Spleen (tissue), 7 donors: ENCODE measurements at regions not wholly inside any gene's neighbourhood (a gene's known extent, or its start where the extent isn't known, plus 50 kb on each side); places are given as distances from the start of the nearest gene placed in this dataset.

Source experiments
- POLR2A ChIP-seq, 3 donors: fragments of 450-650 bp; IDR thresholded peaks; one replicate each; pipeline ENCODE4 v1.5.1; 2017; ENCODE audit warnings: antibody characterized with exemption in 3 of 3, mild to moderate bottlenecking in 1 of 3
- POLR2AphosphoS5 ChIP-seq, 3 donors: sonication (generic); formaldehyde crosslinking; IDR thresholded peaks; one replicate each; pipeline ENCODE4 v1.5.1; 2017; ENCODE audit warnings: antibody characterized with exemption in 3 of 3
- TF ChIP-seq, protein P1 (sequence below), 11 experiments: fragments of 200-600 bp in 7 of 11; fragments of 450-650 bp in 4 of 11; sonication (generic) in 4 of 11; IDR thresholded peaks in 8 of 11; conservative IDR thresholded peaks in 3 of 11; 1 replicate in 7 of 11; 2 replicates in 4 of 11; pipeline versions ENCODE4 v1.4.0 to v1.8.0; 2016 to 2021; ENCODE audit warnings: antibody characterized with exemption in 11 of 11, inconsistent platforms in 4 of 11, mild to moderate bottlenecking in 1 of 11
- donor health status: DM: no; HTN: no; CAD: no; lungs with moderate emphysema.
- donor health status: DM: no; HTN: no; CAD: no.
- donor health status: DM: no; HTN: no; CAD: no.

DNA sequence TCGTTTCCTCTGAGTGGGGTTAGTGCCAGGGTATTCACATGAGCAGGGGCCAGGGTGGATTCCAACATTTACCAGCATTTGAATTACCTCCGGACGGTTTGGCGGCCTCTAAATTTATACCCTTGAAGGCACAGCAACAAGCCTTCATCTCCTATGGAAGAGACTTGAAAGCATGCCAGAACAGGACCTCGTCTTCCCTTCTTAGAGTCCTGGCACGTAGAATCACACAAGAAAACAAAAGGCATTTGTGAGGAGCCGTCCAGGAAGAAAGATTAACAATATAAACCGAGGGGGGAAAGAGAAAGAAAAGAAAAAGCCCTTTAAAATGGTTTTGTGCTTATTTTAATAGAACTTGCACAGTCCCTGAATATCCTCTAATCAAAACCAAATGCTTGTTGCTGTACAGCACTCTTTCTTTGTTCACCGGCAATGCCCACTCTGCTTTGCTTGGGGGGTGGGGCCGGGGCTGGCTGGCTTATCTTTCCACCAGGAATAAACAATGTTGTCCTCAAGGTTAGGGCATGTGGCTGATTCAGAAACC is 575.8 kb upstream of the ZNF462 start:
- TF ChIP-seq, protein P1, sequence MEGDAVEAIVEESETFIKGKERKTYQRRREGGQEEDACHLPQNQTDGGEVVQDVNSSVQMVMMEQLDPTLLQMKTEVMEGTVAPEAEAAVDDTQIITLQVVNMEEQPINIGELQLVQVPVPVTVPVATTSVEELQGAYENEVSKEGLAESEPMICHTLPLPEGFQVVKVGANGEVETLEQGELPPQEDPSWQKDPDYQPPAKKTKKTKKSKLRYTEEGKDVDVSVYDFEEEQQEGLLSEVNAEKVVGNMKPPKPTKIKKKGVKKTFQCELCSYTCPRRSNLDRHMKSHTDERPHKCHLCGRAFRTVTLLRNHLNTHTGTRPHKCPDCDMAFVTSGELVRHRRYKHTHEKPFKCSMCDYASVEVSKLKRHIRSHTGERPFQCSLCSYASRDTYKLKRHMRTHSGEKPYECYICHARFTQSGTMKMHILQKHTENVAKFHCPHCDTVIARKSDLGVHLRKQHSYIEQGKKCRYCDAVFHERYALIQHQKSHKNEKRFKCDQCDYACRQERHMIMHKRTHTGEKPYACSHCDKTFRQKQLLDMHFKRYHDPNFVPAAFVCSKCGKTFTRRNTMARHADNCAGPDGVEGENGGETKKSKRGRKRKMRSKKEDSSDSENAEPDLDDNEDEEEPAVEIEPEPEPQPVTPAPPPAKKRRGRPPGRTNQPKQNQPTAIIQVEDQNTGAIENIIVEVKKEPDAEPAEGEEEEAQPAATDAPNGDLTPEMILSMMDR (IDR thresholded peaks at IDR 0.05 in 8 of 11, conservative IDR thresholded peaks at IDR 0.05 in 3 of 11): no peak
- no peak for TF ChIP-seq POLR2A (IDR thresholded peaks at IDR 0.05)
- no peak for TF ChIP-seq POLR2AphosphoS5 (IDR thresholded peaks at IDR 0.05)
